WTC11 (cell line): ENCODE measurements at regions not wholly inside any gene's neighbourhood (a gene's known extent, or its start where the extent isn't known, plus 50 kb on each side); places are given as distances from the start of the nearest gene placed in this dataset.

Experiments used
- CREB1 ChIP-seq: sonication (generic); formaldehyde crosslinking; IDR thresholded peaks from 2 replicates; pipeline ENCODE4 v1.8.0; 2023; ENCODE audit warnings: mild to moderate bottlenecking, missing genetic modification reagents
- GABPB1 ChIP-seq: sonication (generic); formaldehyde crosslinking; IDR thresholded peaks from 2 replicates; pipeline ENCODE4 v1.8.1; 2023; ENCODE audit warnings: mild to moderate bottlenecking, missing genetic modification reagents
- MXD4 ChIP-seq: fragments of 250-450 bp; sonication (Bioruptor Pico); IDR thresholded peaks from 2 replicates; pipeline ENCODE4 v1.8.0; 2021; ENCODE audit warnings: mild to moderate bottlenecking, moderate library complexity, borderline replicate concordance
- MYBL2 ChIP-seq: sonication (generic); formaldehyde crosslinking; IDR thresholded peaks from 2 replicates; pipeline ENCODE4 v1.8.1; 2023; ENCODE audit warnings: mild to moderate bottlenecking, moderate library complexity, missing genetic modification reagents
- ZNF423 ChIP-seq: fragments of 250-450 bp; sonication (Bioruptor Pico); IDR thresholded peaks from 2 replicates; pipeline ENCODE4 v2.1.2; 2022; ENCODE audit warnings: mild to moderate bottlenecking, moderate library complexity
- TF ChIP-seq, protein P1 (sequence below): fragments of 200-600 bp; IDR thresholded peaks from 2 replicates; pipeline ENCODE4 v1.8.0; 2022; ENCODE audit warnings: antibody characterized with exemption

DNA sequence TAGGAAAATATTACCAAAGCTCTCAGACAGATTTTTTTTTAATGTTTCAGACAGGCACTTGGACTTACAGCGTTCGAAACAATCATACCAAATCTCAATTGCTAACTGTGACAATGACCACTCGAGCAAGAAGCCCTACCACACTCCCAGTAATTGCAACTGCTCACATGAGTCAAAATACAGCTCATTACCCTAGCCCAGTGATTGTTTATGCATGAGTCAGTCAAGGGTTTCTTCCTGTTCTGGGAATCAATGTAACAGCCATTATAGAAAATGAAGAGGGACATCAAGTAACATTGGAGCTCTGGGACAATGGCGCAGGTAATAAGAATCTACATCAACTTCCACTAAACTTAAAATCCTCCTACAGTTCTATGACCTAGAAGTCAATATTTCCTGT, 56.1 kb upstream of the SH3GLB1 start:
- TF ChIP-seq, protein P1, sequence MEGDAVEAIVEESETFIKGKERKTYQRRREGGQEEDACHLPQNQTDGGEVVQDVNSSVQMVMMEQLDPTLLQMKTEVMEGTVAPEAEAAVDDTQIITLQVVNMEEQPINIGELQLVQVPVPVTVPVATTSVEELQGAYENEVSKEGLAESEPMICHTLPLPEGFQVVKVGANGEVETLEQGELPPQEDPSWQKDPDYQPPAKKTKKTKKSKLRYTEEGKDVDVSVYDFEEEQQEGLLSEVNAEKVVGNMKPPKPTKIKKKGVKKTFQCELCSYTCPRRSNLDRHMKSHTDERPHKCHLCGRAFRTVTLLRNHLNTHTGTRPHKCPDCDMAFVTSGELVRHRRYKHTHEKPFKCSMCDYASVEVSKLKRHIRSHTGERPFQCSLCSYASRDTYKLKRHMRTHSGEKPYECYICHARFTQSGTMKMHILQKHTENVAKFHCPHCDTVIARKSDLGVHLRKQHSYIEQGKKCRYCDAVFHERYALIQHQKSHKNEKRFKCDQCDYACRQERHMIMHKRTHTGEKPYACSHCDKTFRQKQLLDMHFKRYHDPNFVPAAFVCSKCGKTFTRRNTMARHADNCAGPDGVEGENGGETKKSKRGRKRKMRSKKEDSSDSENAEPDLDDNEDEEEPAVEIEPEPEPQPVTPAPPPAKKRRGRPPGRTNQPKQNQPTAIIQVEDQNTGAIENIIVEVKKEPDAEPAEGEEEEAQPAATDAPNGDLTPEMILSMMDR = no peak
- TF ChIP-seq MYBL2 (CRISPR knock-in tag) (no peak), CREB1 (CRISPR knock-in tag) (no peak), GABPB1 (CRISPR knock-in tag) (no peak), MXD4 (CRISPR knock-in tag) (no peak), ZNF423 (CRISPR knock-in tag) (no peak)
